Adrenal gland (tissue), 9 donors: ENCODE measurements at regions not wholly inside any gene's neighbourhood (a gene's known extent, or its start where the extent isn't known, plus 50 kb on each side); places are given as distances from the start of the nearest gene placed in this dataset.

Experiments
- DNase-seq, 7 donors: peaks; one replicate each; pipeline ENCODE4 v3.0.0-alpha.2; 2019 to 2020
- H3K27ac ChIP-seq, 5 donors: fragments of 200-600 bp; sonication (generic) in 4 of 5; 1 replicate in 3 of 5; 2 replicates in 2 of 5; pipeline versions ENCODE4 v1.5.1 to v1.8.0; 2016 to 2020; ENCODE audit warnings: mild to moderate bottlenecking in 1 of 5
- H3K27me3 ChIP-seq: fragments of 200-600 bp; 2 replicates; pipeline ENCODE4 v1.8.0; 2021
- H3K36me3 ChIP-seq, 2 donors: fragments of 200-600 bp; replicated peaks in 1 of 2; 1 replicate in 1 of 2; 2 replicates in 1 of 2; pipeline versions ENCODE4 v1.5.1 to v1.8.0; 2018 to 2022
- H3K4me1 ChIP-seq, 2 donors: fragments of 200-600 bp; replicated peaks in 1 of 2; 1 replicate in 1 of 2; 2 replicates in 1 of 2; pipeline versions ENCODE4 v1.5.1 to v1.8.0; 2018 to 2021
- H3K4me3 ChIP-seq, 4 donors: fragments of 200-600 bp; sonication (generic) in 3 of 4; one replicate each; pipeline ENCODE4 v1.5.1; 2016 to 2018
- H3K9me3 ChIP-seq, 3 donors: fragments of 200-600 bp; sonication (generic) in 1 of 3; replicated peaks in 1 of 3; 1 replicate in 2 of 3; 2 replicates in 1 of 3; pipeline versions ENCODE4 v1.5.1 to v1.8.0; 2016 to 2021
- CTCF ChIP-seq, 6 experiments: fragments of 450-650 bp in 4 of 6; fragments of 200-600 bp in 2 of 6; sonication (generic) in 1 of 6; IDR thresholded peaks; 1 replicate in 5 of 6; 2 replicates in 1 of 6; pipeline versions ENCODE4 v1.5.1 to v1.8.0; 2016 to 2021; ENCODE audit warnings: antibody characterized with exemption in 6 of 6, mild to moderate bottlenecking in 2 of 6, moderate library complexity in 1 of 6
- POLR2A ChIP-seq, 2 donors: fragments of 450-650 bp; IDR thresholded peaks; one replicate each; pipeline ENCODE4 v1.6.1; 2017; ENCODE audit warnings: antibody characterized with exemption in 2 of 2, mild to moderate bottlenecking in 2 of 2, moderate library complexity in 1 of 2
- WGBS, 4 donors: extraction: QIAGEN DNeasy Blood & Tissue Kit in 2 of 4; methylation state at CpG; one replicate each; pipeline versions ENCODE4 v1.1.5 to v1.1.7; 2013 to 2017; 5-methylcytosine and 5-hydroxymethylcytosine counted together
- intact Hi-C, 2 donors: fragments of 100-400 bp; cut with DNase I; formaldehyde crosslinking; loops; one replicate each; pipeline versions ENCODE4 v1.14.1 to v1.15.0; 2022 to 2023
- donor health status: healthy with polysubstance abuse.
- donor health status: Bipolar disorder and iron deficiency.
- donor health status: DM: yes; HTN: yes; CAD: no.
- donor health status: DM: no; HTN: no; CAD: no.
- donor health status: DM: no; HTN: no; CAD: no.

- 53 to 90% (median 72%) methylated on average over 7 of the region's 7 CpGs for WGBS, 4 donors
- no peak overlapping the region for H3K4me3 ChIP-seq
- TF ChIP-seq POLR2A (IDR thresholded peaks at IDR 0.05) (no peak), CTCF (IDR thresholded peaks at IDR 0.05) (no peak)
- H3K9me3 ChIP-seq = no peaks in the 10 kb centered on the region
- H3K4me1 ChIP-seq = peaks cover 4 to 11% of the 10 kb centered on the region in 2 donors
- H3K27me3 ChIP-seq = no peaks in the 10 kb centered on the region
- DNase-seq = no peak
- intact Hi-C loops = no loop called here
- H3K36me3 ChIP-seq = no peaks in the 10 kb centered on the region
- no peak overlapping the region for H3K27ac ChIP-seq
These were observed 494.8 kb upstream of the HS6ST1 start for GRCh38 chr2:128813352-128814034.

- Histone ChIP-seq H3K36me3 (no peaks in the 10 kb centered on the region), H3K27ac (no peak overlapping the region), H3K27me3 (no peaks in the 10 kb centered on the region), H3K4me3 (no peak overlapping the region), H3K4me1 (no peaks in the 10 kb centered on the region), H3K9me3 (no peaks in the 10 kb centered on the region)
- no peak for DNase-seq
- intact Hi-C loops = no loop called here
- WGBS, 4 donors = 88 to 93% (median 89%) methylated on average over 3 of the region's 3 CpGs
- TF ChIP-seq CTCF (IDR thresholded peaks at IDR 0.05) = no peak
- no peak for TF ChIP-seq POLR2A (IDR thresholded peaks at IDR 0.05)
These were observed 496.6 kb upstream of the HS6ST1 start for GRCh38 chr2:128815248-128815647.

GRCh38 chr2:128817171-128817570, 498.5 kb upstream of the HS6ST1 start:
- no peak for DNase-seq
- 57 to 88% (median 59%) methylated on average over 4 to 5 of the region's 5 CpGs for WGBS, 4 donors
- no peaks in the 10 kb centered on the region for H3K36me3 ChIP-seq
- H3K4me3 ChIP-seq = no peak overlapping the region
- H3K9me3 ChIP-seq = no peaks in the 10 kb centered on the region
- H3K4me1 ChIP-seq = no peaks in the 10 kb centered on the region
- no peak for TF ChIP-seq CTCF (IDR thresholded peaks at IDR 0.05)
- H3K27me3 ChIP-seq = no peaks in the 10 kb centered on the region
- intact Hi-C loops = no loop called here
- H3K27ac ChIP-seq = no peak overlapping the region

- no peak for TF ChIP-seq CTCF (IDR thresholded peaks at IDR 0.05)
- no peak for TF ChIP-seq POLR2A (IDR thresholded peaks at IDR 0.05)
- Histone ChIP-seq H3K4me3 (no peak overlapping the region), H3K4me1 (no peaks in the 10 kb centered on the region), H3K27me3 (no peaks in the 10 kb centered on the region), H3K9me3 (no peaks in the 10 kb centered on the region), H3K27ac (no peak overlapping the region), H3K36me3 (no peaks in the 10 kb centered on the region)
- WGBS, 4 donors = 79 to 86% (median 81%) methylated on average over 6 of the region's 6 CpGs
- intact Hi-C loops = no loop called here
- no peak for DNase-seq
These were observed 499.1 kb upstream of the HS6ST1 start for GRCh38 chr2:128817813-128818212.
